AG09309 (cell line): ENCODE measurements at regions not wholly inside any gene's neighbourhood (a gene's known extent, or its start where the extent isn't known, plus 50 kb on each side); places are given as distances from the start of the nearest gene placed in this dataset.

Source experiments
- DNase-seq: peaks from one replicate; pipeline ENCODE4 v3.0.0-alpha.2; 2010; ENCODE audit warnings: low read depth
- H3K4me3 ChIP-seq: 2 replicates; pipeline ENCODE4 v1.5.1; 2011; ENCODE audit warnings: mild to moderate bottlenecking, low read depth, low read length, moderate library complexity; ENCODE audit not compliant: control insufficient read depth
- TF ChIP-seq, protein P1 (sequence below): IDR thresholded peaks from 2 replicates; pipeline ENCODE4 v1.5.1; 2011; ENCODE audit warnings: mild to moderate bottlenecking, low read depth, low read length, inconsistent platforms; ENCODE audit not compliant: insufficient read depth, control insufficient read depth; ENCODE audit errors: missing control alignments

DNA sequence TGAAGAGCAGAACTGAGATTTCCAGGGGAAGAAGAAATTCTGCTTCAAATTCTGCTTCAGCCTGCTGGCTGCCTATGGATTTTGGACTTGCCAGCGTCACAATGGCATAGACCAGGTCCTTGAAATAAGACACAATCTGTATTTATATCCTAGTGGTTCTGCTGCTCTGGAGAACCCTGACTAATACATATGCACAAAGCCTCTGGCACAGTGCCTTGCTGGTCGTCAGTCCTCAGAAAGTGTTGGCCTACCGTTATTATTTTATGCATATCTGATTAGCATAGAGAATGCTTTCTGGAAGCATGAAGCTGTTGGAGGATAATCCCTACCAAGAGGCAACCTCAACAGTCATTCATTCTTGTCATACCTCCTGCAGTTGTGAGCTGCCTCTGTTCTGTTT, 213.7 kb downstream of the B3GLCT start:
- H3K4me3 ChIP-seq: no peak overlapping the region
- TF ChIP-seq, protein P1, sequence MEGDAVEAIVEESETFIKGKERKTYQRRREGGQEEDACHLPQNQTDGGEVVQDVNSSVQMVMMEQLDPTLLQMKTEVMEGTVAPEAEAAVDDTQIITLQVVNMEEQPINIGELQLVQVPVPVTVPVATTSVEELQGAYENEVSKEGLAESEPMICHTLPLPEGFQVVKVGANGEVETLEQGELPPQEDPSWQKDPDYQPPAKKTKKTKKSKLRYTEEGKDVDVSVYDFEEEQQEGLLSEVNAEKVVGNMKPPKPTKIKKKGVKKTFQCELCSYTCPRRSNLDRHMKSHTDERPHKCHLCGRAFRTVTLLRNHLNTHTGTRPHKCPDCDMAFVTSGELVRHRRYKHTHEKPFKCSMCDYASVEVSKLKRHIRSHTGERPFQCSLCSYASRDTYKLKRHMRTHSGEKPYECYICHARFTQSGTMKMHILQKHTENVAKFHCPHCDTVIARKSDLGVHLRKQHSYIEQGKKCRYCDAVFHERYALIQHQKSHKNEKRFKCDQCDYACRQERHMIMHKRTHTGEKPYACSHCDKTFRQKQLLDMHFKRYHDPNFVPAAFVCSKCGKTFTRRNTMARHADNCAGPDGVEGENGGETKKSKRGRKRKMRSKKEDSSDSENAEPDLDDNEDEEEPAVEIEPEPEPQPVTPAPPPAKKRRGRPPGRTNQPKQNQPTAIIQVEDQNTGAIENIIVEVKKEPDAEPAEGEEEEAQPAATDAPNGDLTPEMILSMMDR: no peak
- no peak for DNase-seq

DNA sequence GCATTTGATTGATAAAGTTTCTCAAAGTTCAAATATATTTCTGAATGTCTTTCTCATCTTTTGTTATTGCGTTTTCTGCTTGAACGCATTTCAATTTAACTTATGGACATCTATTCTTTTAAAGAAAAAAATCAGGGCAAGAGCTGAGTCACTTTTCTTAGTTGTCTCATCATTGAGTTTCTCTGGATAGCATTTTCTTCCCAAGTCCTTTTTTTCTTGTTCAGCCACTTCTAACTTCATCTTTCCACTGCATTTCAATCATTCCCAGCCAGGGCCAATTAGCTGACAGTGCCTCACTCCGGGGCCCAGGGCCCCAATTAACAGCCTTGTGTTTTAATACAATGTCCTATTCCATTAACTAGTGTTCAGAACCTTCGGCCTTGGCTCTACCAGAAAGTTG, 216.3 kb downstream of the B3GLCT start:
- no peak for DNase-seq
- H3K4me3 ChIP-seq: no peak overlapping the region
- TF ChIP-seq, protein P1: no peak

DNA sequence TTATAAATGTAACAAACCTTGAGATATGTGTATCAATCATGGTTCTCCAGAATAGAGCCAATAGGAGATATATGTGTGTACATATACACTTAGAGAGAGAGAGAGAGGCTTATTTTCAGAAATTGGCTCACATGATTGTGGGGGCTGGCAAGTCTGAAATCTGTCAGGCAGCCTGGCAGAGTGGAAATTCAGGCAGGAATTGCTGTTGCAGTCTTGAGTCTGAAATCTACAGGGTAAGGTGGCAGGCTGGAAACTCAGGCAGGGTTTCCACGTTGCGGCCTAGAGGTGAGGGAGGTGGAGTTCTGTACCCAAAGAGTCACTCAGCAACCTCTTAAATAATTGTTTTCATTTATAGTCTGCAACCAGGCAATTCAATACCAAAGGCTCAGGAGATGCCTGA, 218.4 kb downstream of the B3GLCT start:
- H3K4me3 ChIP-seq: no peak overlapping the region
- TF ChIP-seq, protein P1: no peak
- DNase-seq: no peak

DNA sequence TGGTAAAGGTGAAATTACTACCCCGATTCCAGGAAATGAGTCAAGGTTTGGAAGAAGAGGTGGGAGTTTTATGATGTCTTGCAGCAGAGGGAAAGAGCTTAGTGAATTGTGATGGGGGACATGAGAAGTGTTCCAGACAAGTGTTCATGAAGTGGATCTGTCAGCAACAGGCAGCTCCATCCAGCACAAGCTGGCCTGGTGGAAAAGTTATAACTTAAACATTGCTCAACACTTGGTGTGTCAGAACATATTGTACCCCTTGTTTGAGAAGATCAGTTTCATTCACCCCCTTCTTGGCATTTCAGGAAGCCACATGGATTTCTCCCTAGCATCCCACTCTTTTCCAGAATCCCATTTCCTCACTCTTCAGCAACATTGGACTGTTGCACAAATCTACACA, 222.0 kb downstream of the B3GLCT start:
- DNase-seq: no peak
- TF ChIP-seq, protein P1: no peak
- no peak overlapping the region for H3K4me3 ChIP-seq

DNA sequence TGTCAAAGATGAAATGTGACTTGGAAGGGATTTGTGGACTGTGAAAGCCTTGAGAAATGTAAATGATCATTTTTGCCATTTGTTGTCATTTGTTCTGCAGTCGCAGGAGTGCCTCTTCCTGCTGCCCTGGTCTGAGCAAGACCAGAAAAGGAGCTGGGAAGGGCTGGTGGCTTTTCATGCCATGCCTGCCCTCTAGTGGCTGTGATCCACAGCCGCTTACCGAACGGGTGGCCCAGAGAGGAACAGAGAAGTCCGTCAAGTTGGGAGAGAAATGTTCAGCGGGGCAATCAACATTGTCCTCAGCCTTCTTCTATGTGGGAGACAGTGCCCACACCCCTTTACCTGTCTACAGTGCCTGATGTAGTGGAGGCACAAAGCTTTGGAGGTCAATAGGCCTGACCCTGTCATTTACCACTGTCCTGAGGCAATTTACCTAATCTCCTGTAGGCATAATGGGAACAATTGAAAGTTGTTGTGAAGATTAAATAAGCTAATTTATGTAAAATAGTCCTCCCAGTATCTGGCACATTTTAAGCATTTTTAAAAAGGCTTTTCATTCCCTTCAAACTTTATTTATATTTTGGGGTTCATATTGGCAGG, 224.5 kb downstream of the B3GLCT start:
- no peak overlapping the region for H3K4me3 ChIP-seq
- DNase-seq: peak; percentile 51
- TF ChIP-seq, protein P1: peak; percentile 96

DNA sequence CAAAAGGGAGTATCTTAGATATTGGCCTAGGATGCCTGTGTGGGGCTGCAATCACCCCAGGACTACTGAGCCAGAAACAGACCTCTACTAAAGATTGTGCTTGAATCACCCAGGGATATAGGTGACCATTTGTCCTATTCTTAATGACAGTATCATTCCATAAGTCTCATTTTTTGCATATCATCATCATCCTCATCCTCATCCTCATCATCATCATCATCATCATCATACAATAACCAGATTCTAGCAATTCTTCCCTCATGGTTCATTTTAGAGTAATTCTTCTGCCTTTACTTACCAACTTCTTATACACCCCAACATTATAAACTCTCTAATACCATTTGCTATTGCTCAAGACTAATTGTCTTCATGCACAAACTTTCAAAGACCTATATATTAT, 226.6 kb downstream of the B3GLCT start:
- no peak overlapping the region for H3K4me3 ChIP-seq
- TF ChIP-seq, protein P1: no peak
- DNase-seq: no peak
